ENCODE measurements at regions not wholly inside any gene's neighbourhood (a gene's known extent, or its start where the extent isn't known, plus 50 kb on each side); places are given as distances from the start of the nearest gene placed in this dataset.
"Not testable (repeated sequence)": the region's sequence is repeated elsewhere in the genome, so short reads cannot be mapped to it uniquely, and the experiment has no call there.

- POLR2A ChIA-PET; ATAC-seq; H3K27me3 ChIP-seq (ENCODE audit: control insufficient read depth in 1 of 2, insufficient read depth in 2 of 2, low read length in 2 of 2); FAIRE-seq; H3K4me3 ChIP-seq (replicated peaks in 1 of 3; ENCODE audit: insufficient read depth in 1 of 3, low read depth in 2 of 3, low read length in 3 of 3); H3K79me2 ChIP-seq (ENCODE audit: insufficient read depth, low read length); H3K27ac ChIP-seq (ENCODE audit: extremely low read length, insufficient read depth, low read length); DNase-seq (ENCODE audit: low spot score); H3K4me2 ChIP-seq (ENCODE audit: low read depth, low read length); BruUV-seq (replicated peaks); in situ Hi-C loops (cut with HindIII; ENCODE audit: extremely low pct_ligation_motif_present, low pct_unique_long_range_greater_than_20kb); intact Hi-C loops (cut with micrococcal nuclease; ENCODE audit: unreplicated experiment); H3K36me3 ChIP-seq (replicated peaks in 1 of 2; ENCODE audit: control insufficient read depth in 1 of 2, insufficient read depth in 2 of 2, low read length in 2 of 2); H4K20me1 ChIP-seq (ENCODE audit: insufficient read depth, low read length); H2AFZ ChIP-seq (ENCODE audit: low read length); CTCF ChIA-PET (ENCODE audit: low intra/inter-chr PET ratio, low total read pairs); H3K4me1 ChIP-seq (ENCODE audit: insufficient read depth, low read length); H3K9ac ChIP-seq (ENCODE audit: insufficient read depth, low read depth, low read length): not testable (repeated sequence)
- H3K9me3 ChIP-seq (ENCODE audit: low read length) = peaks cover 26% of the 10 kb centered on the region
- WGBS (ENCODE audit: low lambda C conversion rate) = 43% methylated on average over 20 of the region's 22 CpGs
Measured at GRCh38 chr6:51121380-51121976, 302.8 kb downstream of the TFAP2B start.

- Histone ChIP-seq H3K79me2 (ENCODE audit: insufficient read depth, low read length) (no peaks in the 10 kb centered on the region), H3K9me3 (ENCODE audit: low read length) (0 out of 2 replicates have a peak, but pooled peaks cover 10% of the 10 kb centered on the region), H3K27me3 (ENCODE audit: control insufficient read depth in 1 of 2, insufficient read depth in 2 of 2, low read length in 2 of 2) (no peaks in the 10 kb centered on the region), H3K4me1 (ENCODE audit: insufficient read depth, low read length) (no peaks in the 10 kb centered on the region), H3K36me3 (replicated peaks in 1 of 2; ENCODE audit: control insufficient read depth in 1 of 2, insufficient read depth in 2 of 2, low read length in 2 of 2) (no peaks in the 10 kb centered on the region), H3K27ac (ENCODE audit: extremely low read length, insufficient read depth, low read length) (no peak overlapping the region), H4K20me1 (ENCODE audit: insufficient read depth, low read length) (no peaks in the 10 kb centered on the region), H3K4me2 (ENCODE audit: low read depth, low read length) (no peak overlapping the region), H2AFZ (ENCODE audit: low read length) (no peak overlapping the region), H3K4me3 (replicated peaks in 1 of 3; ENCODE audit: insufficient read depth in 1 of 3, low read depth in 2 of 3, low read length in 3 of 3) (no peak overlapping the region), H3K9ac (ENCODE audit: insufficient read depth, low read depth, low read length) (no peak overlapping the region)
- in situ Hi-C loops (cut with HindIII; ENCODE audit: extremely low pct_ligation_motif_present, low pct_unique_long_range_greater_than_20kb) (no loop called here), intact Hi-C loops (cut with micrococcal nuclease; ENCODE audit: unreplicated experiment) (no loop called here)
- no peak for DNase-seq (ENCODE audit: low spot score)
- ChIA-PET CTCF (ENCODE audit: low intra/inter-chr PET ratio, low total read pairs) (no interaction called here), POLR2A (no interaction called here)
- no TSS peak for BruUV-seq (replicated peaks)
- TF ChIP-seq ZNF782 (CRISPR knock-in tag; IDR thresholded peaks at IDR 0.05; ENCODE audit: borderline replicate concordance) (no peak), TFE3 (CRISPR knock-in tag; IDR thresholded peaks at IDR 0.05) (no peak), ZBTB7A (CRISPR knock-in tag; IDR thresholded peaks at IDR 0.05) (no peak), ZNF777 (CRISPR knock-in tag; IDR thresholded peaks at IDR 0.05) (no peak), ZNF280B (CRISPR knock-in tag; IDR thresholded peaks at IDR 0.05; ENCODE audit: borderline replicate concordance) (no peak)
- no peak for ATAC-seq
- FAIRE-seq = no peak
Measured at GRCh38 chr6:51129043-51129442, 310.4 kb downstream of the TFAP2B start.
